IPS DF 6.9 (cell line): ENCODE measurements at regions not wholly inside any gene's neighbourhood (a gene's known extent, or its start where the extent isn't known, plus 50 kb on each side); places are given as distances from the start of the nearest gene placed in this dataset.
"Not testable (repeated sequence)": the region's sequence is repeated elsewhere in the genome, so short reads cannot be mapped to it uniquely, and the experiment has no call there.

Source experiments
- DNase-seq: peaks from one replicate; pipeline ENCODE4 v3.0.0-alpha.2; 2013; ENCODE audit warnings: low read depth, low spot score
- H3K27ac ChIP-seq: one replicate; pipeline ENCODE4 v1.5.1; 2013; ENCODE audit warnings: low read length, control low read depth
- H3K27me3 ChIP-seq: 2 replicates; pipeline ENCODE4 v1.6.1; 2013; ENCODE audit warnings: mild to moderate bottlenecking, low read length; ENCODE audit not compliant: control insufficient read depth, insufficient read depth
- H3K36me3 ChIP-seq: 2 replicates; pipeline ENCODE4 v1.6.1; 2013; ENCODE audit warnings: low read length; ENCODE audit not compliant: control insufficient read depth, insufficient read depth
- H3K4me1 ChIP-seq: 2 replicates; pipeline ENCODE4 v1.6.1; 2013; ENCODE audit warnings: low read length; ENCODE audit not compliant: control insufficient read depth, insufficient read depth
- H3K4me3 ChIP-seq: 2 replicates; pipeline ENCODE4 v1.5.1; 2013; ENCODE audit warnings: mild to moderate bottlenecking, low read length
- H3K9me3 ChIP-seq: 2 replicates; pipeline ENCODE4 v1.6.1; 2013; ENCODE audit warnings: low read length, inconsistent platforms; ENCODE audit not compliant: control insufficient read depth, insufficient read depth
- WGBS: extraction: QIAGEN DNeasy Blood & Tissue Kit; methylation state at CpG from one replicate; pipeline ENCODE4 v1.1.7; 2013; ENCODE audit warnings: mixed read lengths, missing lambda C conversion rate; ENCODE audit not compliant: insufficient read length, insufficient coverage; 5-methylcytosine and 5-hydroxymethylcytosine counted together

- WGBS: no CpG with 5 or more reads among the region's 2 CpGs
- Histone ChIP-seq H3K4me1 (no peaks in the 10 kb centered on the region; the same call in 1 of the 2 replicates), H3K36me3 (no peaks in the 10 kb centered on the region), H3K9me3 (no peaks in the 10 kb centered on the region), H3K4me3 (no peak overlapping the region), H3K27me3 (no peaks in the 10 kb centered on the region), H3K27ac (no peak overlapping the region)
- no peak for DNase-seq
These were observed 147.5 kb upstream of the SOX21 start for GRCh38 chr13:94859811-94860210.

GRCh38 chr13:94859278-94859691, 146.9 kb upstream of the SOX21 start:
- no peak overlapping the region for H3K27ac ChIP-seq
- H3K27me3 ChIP-seq: no peaks in the 10 kb centered on the region
- no peak overlapping the region for H3K4me3 ChIP-seq
- H3K4me1 ChIP-seq: no peaks in the 10 kb centered on the region; the same call in 1 of the 2 replicates
- H3K9me3 ChIP-seq: no peaks in the 10 kb centered on the region
- WGBS: no CpG with 5 or more reads among the region's 11 CpGs
- DNase-seq: no peak
- H3K36me3 ChIP-seq: no peaks in the 10 kb centered on the region

- H3K27me3 ChIP-seq: no peaks in the 10 kb centered on the region
- H3K36me3 ChIP-seq: no peaks in the 10 kb centered on the region
- no peaks in the 10 kb centered on the region for H3K9me3 ChIP-seq
- H3K4me1 ChIP-seq: no peaks in the 10 kb centered on the region; the same call in 1 of the 2 replicates
- no CpG with 5 or more reads among the region's 4 CpGs for WGBS
- H3K4me3 ChIP-seq: no peak overlapping the region
- DNase-seq: no peak
- H3K27ac ChIP-seq: no peak overlapping the region
These were observed 146.5 kb upstream of the SOX21 start for GRCh38 chr13:94858856-94859255.

GRCh38 chr13:94854688-94855087, 142.3 kb upstream of the SOX21 start:
- Histone ChIP-seq H3K36me3 (no peaks in the 10 kb centered on the region), H3K27ac (no peak overlapping the region), H3K4me1 (no peaks in the 10 kb centered on the region; the same call in 1 of the 2 replicates), H3K4me3 (no peak overlapping the region), H3K9me3 (no peaks in the 10 kb centered on the region), H3K27me3 (no peaks in the 10 kb centered on the region)
- no peak for DNase-seq
- WGBS: no CpG with 5 or more reads among the region's 1 CpG

GRCh38 chr13:94851576-94851975, 139.2 kb upstream of the SOX21 start:
- no CpG with 5 or more reads among the region's 1 CpG for WGBS
- Histone ChIP-seq H3K4me1 (no peaks in the 10 kb centered on the region), H3K9me3 (no peaks in the 10 kb centered on the region)

GRCh38 chr13:94849254-94849653, 136.9 kb upstream of the SOX21 start:
- H3K27me3 ChIP-seq: no peaks in the 10 kb centered on the region
- no CpG with 5 or more reads among the region's 1 CpG for WGBS
- no peak overlapping the region for H3K27ac ChIP-seq

More at GRCh38 chr13:94851576-94851975, 139.2 kb upstream of the SOX21 start:
- Histone ChIP-seq H3K27me3 (no peaks in the 10 kb centered on the region), H3K4me3 (no peak overlapping the region), H3K27ac (no peak overlapping the region), H3K36me3 (no peaks in the 10 kb centered on the region)
- DNase-seq: no peak

GRCh38 chr13:94842901-94843300, 130.6 kb upstream of the SOX21 start:
- H3K36me3 ChIP-seq: no peaks in the 10 kb centered on the region
- H3K27ac ChIP-seq: no peak overlapping the region
- H3K9me3 ChIP-seq: no peaks in the 10 kb centered on the region
- H3K27me3 ChIP-seq: no peaks in the 10 kb centered on the region
- no peak overlapping the region for H3K4me3 ChIP-seq
- H3K4me1 ChIP-seq: no peaks in the 10 kb centered on the region
- DNase-seq: no peak

More at GRCh38 chr13:94849254-94849653, 136.9 kb upstream of the SOX21 start:
- no peaks in the 10 kb centered on the region for H3K36me3 ChIP-seq
- H3K9me3 ChIP-seq: no peaks in the 10 kb centered on the region
- H3K4me3 ChIP-seq: no peak overlapping the region
- DNase-seq: no peak
- no peaks in the 10 kb centered on the region for H3K4me1 ChIP-seq

- H3K27me3 ChIP-seq, H3K4me1 ChIP-seq, H3K36me3 ChIP-seq, DNase-seq, H3K9me3 ChIP-seq, H3K4me3 ChIP-seq, H3K27ac ChIP-seq: not testable (repeated sequence)
- no CpG with 5 or more reads among the region's 1 CpG for WGBS
These were observed 124.7 kb upstream of the SOX21 start for GRCh38 chr13:94837056-94837455.

- 100% methylated on average over 1 of the region's 3 CpGs for WGBS
- Histone ChIP-seq H3K4me3 (no peak overlapping the region), H3K9me3 (no peaks in the 10 kb centered on the region), H3K4me1 (no peaks in the 10 kb centered on the region; the same call in 1 of the 2 replicates), H3K36me3 (no peaks in the 10 kb centered on the region), H3K27ac (no peak overlapping the region), H3K27me3 (no peaks in the 10 kb centered on the region)
- no peak for DNase-seq
These were observed 117.6 kb upstream of the SOX21 start for GRCh38 chr13:94829837-94830365.

GRCh38 chr13:94829185-94829836, 117.0 kb upstream of the SOX21 start:
- Histone ChIP-seq H3K4me3 (no peak overlapping the region), H3K27me3 (no peaks in the 10 kb centered on the region), H3K36me3 (no peaks in the 10 kb centered on the region), H3K27ac (no peak overlapping the region), H3K4me1 (no peaks in the 10 kb centered on the region; the same call in 1 of the 2 replicates), H3K9me3 (no peaks in the 10 kb centered on the region)
- DNase-seq: no peak
- no CpG with 5 or more reads among the region's 12 CpGs for WGBS

- Histone ChIP-seq H3K9me3 (no peaks in the 10 kb centered on the region), H3K4me3 (no peak overlapping the region), H3K27me3 (no peaks in the 10 kb centered on the region), H3K27ac (no peak overlapping the region), H3K36me3 (no peaks in the 10 kb centered on the region), H3K4me1 (peaks cover 2% of the 10 kb centered on the region)
- DNase-seq: no peak
- no CpG with 5 or more reads among the region's 2 CpGs for WGBS
These were observed 115.2 kb upstream of the SOX21 start for GRCh38 chr13:94827566-94827965.
